ENCODE measurements at regions not wholly inside any gene's neighbourhood (a gene's known extent, or its start where the extent isn't known, plus 50 kb on each side); places are given as distances from the start of the nearest gene placed in this dataset.
"Not testable (repeated sequence)": the region's sequence is repeated elsewhere in the genome, so short reads cannot be mapped to it uniquely, and the experiment has no call there.

DNA sequence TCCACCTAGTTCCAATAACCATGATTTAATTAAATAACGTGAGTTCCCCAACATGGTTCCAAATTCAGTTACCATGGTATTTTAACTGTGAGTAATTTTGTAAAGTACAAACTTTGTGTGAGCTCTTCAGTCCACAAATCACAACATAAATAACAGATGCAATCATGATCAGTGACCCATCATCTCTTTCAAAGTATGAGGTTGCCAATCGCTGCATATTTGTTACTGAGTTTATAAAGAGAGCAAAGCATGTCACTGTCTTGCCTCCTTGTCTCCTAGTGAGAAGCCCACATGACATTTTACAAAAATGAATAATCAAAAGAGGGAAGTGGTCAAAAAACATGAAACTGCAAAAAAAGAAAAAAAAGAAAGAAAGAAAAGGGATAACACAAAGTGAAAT, 69.1 kb upstream of the PDSS1 start:
- peak; percentile 29 for DNase-seq (ENCODE audit: low spot score)
- TF ChIP-seq, protein P1, sequence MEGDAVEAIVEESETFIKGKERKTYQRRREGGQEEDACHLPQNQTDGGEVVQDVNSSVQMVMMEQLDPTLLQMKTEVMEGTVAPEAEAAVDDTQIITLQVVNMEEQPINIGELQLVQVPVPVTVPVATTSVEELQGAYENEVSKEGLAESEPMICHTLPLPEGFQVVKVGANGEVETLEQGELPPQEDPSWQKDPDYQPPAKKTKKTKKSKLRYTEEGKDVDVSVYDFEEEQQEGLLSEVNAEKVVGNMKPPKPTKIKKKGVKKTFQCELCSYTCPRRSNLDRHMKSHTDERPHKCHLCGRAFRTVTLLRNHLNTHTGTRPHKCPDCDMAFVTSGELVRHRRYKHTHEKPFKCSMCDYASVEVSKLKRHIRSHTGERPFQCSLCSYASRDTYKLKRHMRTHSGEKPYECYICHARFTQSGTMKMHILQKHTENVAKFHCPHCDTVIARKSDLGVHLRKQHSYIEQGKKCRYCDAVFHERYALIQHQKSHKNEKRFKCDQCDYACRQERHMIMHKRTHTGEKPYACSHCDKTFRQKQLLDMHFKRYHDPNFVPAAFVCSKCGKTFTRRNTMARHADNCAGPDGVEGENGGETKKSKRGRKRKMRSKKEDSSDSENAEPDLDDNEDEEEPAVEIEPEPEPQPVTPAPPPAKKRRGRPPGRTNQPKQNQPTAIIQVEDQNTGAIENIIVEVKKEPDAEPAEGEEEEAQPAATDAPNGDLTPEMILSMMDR (IDR thresholded peaks at IDR 0.05; ENCODE audit: extremely low read depth, insufficient read depth, missing control alignments) = no peak
- in situ Hi-C loops (cut with MboI; ENCODE audit: low pct_unique_long_range_greater_than_20kb, low sequenced_read_pairs, unreplicated experiment) = no loop called here

DNA sequence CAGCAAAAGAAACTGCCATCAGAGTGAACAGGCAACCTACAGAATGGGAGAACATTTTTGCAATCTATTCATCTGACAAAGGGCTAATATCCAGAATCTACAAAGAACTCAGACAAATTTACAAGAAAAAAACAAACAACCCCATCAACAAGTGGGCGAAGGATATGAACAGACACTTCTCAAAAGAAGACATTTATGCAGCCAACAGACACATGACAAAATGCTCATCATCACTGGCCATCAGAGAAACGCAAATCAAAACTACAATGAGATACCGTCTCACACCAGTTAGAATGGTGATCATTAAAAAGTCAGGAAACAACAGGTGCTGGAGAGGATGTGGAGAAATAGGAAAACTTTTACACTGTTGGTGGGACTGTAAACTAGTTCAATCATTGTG, 65.3 kb upstream of the PDSS1 start:
- DNase-seq (ENCODE audit: low spot score) = not testable (repeated sequence)

DNA sequence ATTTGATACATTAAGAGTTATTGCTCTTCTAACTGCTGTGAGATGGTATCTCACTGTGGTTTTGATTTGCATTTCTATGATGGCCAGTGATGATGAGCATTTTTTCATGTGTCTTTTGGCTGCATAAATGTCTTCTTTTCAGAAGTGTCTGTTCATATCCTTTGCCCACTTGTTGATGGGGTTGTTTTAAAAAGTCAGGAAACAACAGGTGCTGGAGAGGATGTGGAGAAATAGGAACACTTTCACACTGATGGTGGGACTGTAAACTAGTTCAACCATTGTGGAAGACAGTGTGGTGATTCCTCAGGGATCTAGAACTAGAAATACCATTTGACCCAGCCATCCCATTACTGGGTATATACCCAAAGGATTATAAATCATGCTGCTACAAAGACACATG, 63.4 kb upstream of the PDSS1 start:
- DNase-seq (ENCODE audit: low spot score); in situ Hi-C loops (cut with MboI; ENCODE audit: low pct_unique_long_range_greater_than_20kb, low sequenced_read_pairs, unreplicated experiment): not testable (repeated sequence)

More for the DNA sequence above, 65.3 kb upstream of the PDSS1 start:
- in situ Hi-C loops (cut with MboI; ENCODE audit: low pct_unique_long_range_greater_than_20kb, low sequenced_read_pairs, unreplicated experiment) = not testable (repeated sequence)

DNA sequence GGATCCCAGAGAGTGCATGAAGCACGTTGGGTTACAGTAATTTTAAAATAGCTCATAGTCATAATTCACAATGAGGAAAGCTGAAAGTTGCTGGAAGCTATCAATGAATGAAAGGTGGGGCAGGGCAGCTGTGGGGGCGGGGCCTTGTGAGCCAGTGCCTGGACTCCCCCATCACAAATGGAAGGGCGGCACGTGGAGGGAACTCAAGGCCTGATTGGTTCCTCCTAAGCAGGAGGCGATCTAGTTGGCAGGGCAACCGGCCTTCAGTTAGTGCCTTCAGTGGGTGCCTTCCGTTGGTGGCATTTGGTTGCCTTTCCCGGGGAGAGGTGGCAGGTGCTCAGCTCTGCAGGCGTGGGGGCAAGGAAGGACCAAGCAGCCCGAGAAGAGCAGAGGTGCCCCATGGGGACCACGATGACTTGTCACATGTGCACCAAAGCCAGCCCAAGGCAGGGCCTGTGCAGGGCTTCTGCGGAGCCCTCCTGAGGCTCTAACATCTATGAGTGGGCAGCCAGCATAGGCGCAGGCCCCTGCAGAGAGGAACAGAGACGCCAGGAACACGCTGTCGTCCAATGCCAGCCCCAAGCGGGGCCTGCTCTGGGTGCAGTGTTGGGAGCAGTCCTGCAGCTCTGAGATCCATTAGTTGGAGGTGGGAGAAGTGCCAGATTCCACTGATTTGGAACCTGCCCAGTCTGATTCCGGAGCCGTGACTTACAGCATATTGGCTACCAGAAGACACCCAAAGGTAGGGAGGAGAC, 59.8 kb upstream of the PDSS1 start:
- TF ChIP-seq, protein P1 (IDR thresholded peaks at IDR 0.05; ENCODE audit: extremely low read depth, insufficient read depth, missing control alignments) = no peak
- no peak for DNase-seq (ENCODE audit: low spot score)
- in situ Hi-C loops (cut with MboI; ENCODE audit: low pct_unique_long_range_greater_than_20kb, low sequenced_read_pairs, unreplicated experiment) = no loop called here

DNA sequence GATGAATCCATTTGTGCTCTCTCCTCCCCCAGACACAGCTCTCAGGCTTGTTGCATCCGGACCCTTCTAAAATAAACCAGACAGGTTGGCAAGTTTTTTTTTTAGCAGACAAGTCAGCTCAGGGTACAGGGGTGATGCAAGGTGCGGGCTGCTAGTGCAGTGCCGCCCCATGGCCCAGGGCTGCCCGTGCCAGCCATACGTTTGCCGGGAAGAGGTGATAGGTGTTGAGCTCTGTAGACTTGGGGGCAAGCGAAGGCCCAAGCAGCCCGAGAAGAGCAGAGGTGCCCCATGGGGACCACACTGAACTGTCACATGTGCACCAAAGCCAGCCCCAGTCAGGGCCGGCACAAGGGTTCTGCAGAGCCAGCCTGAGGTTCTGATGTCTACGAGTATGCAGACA, 57.1 kb upstream of the PDSS1 start:
- DNase-seq (ENCODE audit: low spot score) = no peak
- TF ChIP-seq, protein P1 (IDR thresholded peaks at IDR 0.05; ENCODE audit: extremely low read depth, insufficient read depth, missing control alignments) = no peak
- in situ Hi-C loops (cut with MboI; ENCODE audit: low pct_unique_long_range_greater_than_20kb, low sequenced_read_pairs, unreplicated experiment) = no loop called here

DNA sequence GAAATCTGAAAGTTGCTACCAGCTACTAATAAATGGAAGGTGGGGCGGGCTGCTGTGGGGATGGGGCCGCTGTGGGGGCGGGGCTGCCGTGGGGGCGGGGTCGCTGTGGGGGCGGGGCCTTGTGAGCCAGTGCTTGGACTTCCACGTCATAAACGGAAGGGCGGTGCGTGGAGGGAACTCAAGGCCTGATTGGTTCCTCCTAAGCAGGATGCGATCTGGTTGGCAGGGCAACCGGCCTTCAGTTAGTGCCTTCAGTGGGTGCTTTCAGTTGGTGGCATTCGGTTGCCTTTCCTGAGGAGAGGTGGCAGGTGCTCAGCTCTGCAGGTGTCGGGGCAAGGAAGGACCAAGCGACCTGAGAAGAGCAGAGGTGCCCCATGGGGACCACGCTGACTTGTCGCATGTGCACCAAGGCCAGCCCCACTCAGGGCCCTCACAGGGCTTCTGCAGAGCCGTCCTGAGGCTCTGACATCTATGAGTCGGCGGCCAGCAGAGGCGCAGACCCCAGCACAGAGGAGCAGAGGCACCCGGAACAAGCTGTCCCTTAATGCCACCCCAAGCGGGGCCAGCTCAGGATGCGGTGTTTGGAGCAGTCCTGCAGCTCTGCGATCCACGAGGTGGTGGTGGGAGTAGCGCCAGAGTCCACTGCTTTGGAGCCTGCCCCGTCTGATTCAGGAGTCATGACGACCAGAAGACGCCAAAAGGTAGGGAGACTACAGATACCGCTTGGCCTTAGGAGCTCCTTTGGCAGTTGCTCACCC, 54.4 kb upstream of the PDSS1 start:
- in situ Hi-C loops (cut with MboI; ENCODE audit: low pct_unique_long_range_greater_than_20kb, low sequenced_read_pairs, unreplicated experiment) = no loop called here
- DNase-seq (ENCODE audit: low spot score) = no peak
- TF ChIP-seq, protein P1 (IDR thresholded peaks at IDR 0.05; ENCODE audit: extremely low read depth, insufficient read depth, missing control alignments) = no peak

DNA sequence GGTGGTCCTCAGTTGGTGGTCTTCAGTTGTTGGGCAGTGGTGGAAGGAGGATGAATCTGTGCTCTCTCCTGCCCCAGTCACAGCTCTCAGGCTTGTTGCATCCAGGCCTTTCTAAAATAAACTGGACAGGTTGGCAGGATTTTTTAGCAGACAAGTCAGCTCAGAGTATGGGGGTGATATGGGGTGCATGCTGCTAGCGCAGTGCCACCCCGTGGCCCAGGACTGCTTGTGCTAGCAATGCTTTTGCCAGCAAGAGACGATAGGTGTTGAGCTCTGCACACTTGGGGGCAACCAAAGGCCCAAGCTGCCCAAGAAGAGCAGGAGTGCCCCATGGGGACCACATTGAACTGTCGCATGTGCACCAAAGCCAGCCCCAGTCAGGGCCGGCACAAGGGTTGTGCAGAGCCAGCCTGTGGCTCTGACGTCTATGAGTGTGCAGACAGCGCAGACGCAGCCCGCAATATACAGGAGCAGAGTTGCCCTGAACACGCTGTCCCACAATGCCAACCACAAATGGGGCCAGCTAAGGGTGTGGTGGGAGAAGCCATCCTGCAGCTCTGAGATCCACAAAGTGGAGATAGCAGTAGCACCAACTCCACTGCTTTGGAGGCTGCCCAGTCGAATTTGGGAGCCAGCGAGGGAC, 49.8 kb upstream of the PDSS1 start:
- TF ChIP-seq, protein P1 (IDR thresholded peaks at IDR 0.05; ENCODE audit: extremely low read depth, insufficient read depth, missing control alignments) = peak; percentile 38

More for the DNA sequence above, 49.8 kb upstream of the PDSS1 start:
- in situ Hi-C loops (cut with MboI; ENCODE audit: low pct_unique_long_range_greater_than_20kb, low sequenced_read_pairs, unreplicated experiment) = no loop called here
- no peak for DNase-seq (ENCODE audit: low spot score)

Measured in GM13977 (cell line).